HG03342 (cell line): ENCODE measurements at regions not wholly inside any gene's neighbourhood (a gene's known extent, or its start where the extent isn't known, plus 50 kb on each side); places are given as distances from the start of the nearest gene placed in this dataset.
"Not testable (repeated sequence)": the region's sequence is repeated elsewhere in the genome, so short reads cannot be mapped to it uniquely, and the experiment has no call there.

Source experiments
- ATAC-seq: cut with Tn5 transposase; IDR thresholded peaks from one replicate; pipeline ENCODE4 v1.9.1; 2021; ENCODE audit warnings: mild to moderate bottlenecking, moderate library complexity; ENCODE audit not compliant: unreplicated experiment

- ATAC-seq = no peak
Observed at GRCh38 chr18:66900837-66901236, 296.9 kb upstream of the CDH19 start.

- ATAC-seq = no peak
Observed at GRCh38 chr18:66895631-66896030, 291.7 kb upstream of the CDH19 start.

- no peak for ATAC-seq
Observed at GRCh38 chr18:66894851-66895250, 291.0 kb upstream of the CDH19 start.

- not testable (repeated sequence) for ATAC-seq
Observed at GRCh38 chr18:66892388-66892787, 288.5 kb upstream of the CDH19 start.

GRCh38 chr18:66874812-66875474, 271.1 kb upstream of the CDH19 start:
- no peak for ATAC-seq

- no peak for ATAC-seq
Observed at GRCh38 chr18:66874375-66874774, 270.5 kb upstream of the CDH19 start.

GRCh38 chr18:66873899-66874298, 270.0 kb upstream of the CDH19 start:
- ATAC-seq = no peak

GRCh38 chr18:66872277-66872676, 268.4 kb upstream of the CDH19 start:
- ATAC-seq = no peak

GRCh38 chr18:66867653-66868052, 263.8 kb upstream of the CDH19 start:
- no peak for ATAC-seq

GRCh38 chr18:66866427-66866940, 262.6 kb upstream of the CDH19 start:
- ATAC-seq = not testable (repeated sequence)

- ATAC-seq = no peak
Observed at GRCh38 chr18:66838340-66838987, 234.6 kb upstream of the CDH19 start.

- ATAC-seq = no peak
Observed at GRCh38 chr18:66833646-66834045, 229.8 kb upstream of the CDH19 start.

GRCh38 chr18:66826211-66826610, 222.3 kb upstream of the CDH19 start:
- no peak for ATAC-seq

GRCh38 chr18:66825347-66825746, 221.5 kb upstream of the CDH19 start:
- no peak for ATAC-seq

GRCh38 chr18:66819235-66819634, 215.3 kb upstream of the CDH19 start:
- ATAC-seq = peak; percentile 66

GRCh38 chr18:66813138-66813537, 209.2 kb upstream of the CDH19 start:
- ATAC-seq = no peak

GRCh38 chr18:66795051-66795450, 191.2 kb upstream of the CDH19 start:
- ATAC-seq = no peak

GRCh38 chr18:66792466-66792865, 188.6 kb upstream of the CDH19 start:
- no peak for ATAC-seq

GRCh38 chr18:66780609-66781008, 176.7 kb upstream of the CDH19 start:
- ATAC-seq = no peak

- ATAC-seq = no peak
Observed at GRCh38 chr18:66778048-66778447, 174.2 kb upstream of the CDH19 start.

- ATAC-seq = no peak
Observed at GRCh38 chr18:66769375-66769774, 165.5 kb upstream of the CDH19 start.

- ATAC-seq = no peak
Observed at GRCh38 chr18:66764230-66764629, 160.3 kb upstream of the CDH19 start.
